Stimulated activated naive CD4-positive, alpha-beta T cell (primary cell): ENCODE measurements at regions not wholly inside any gene's neighbourhood (a gene's known extent, or its start where the extent isn't known, plus 50 kb on each side); places are given as distances from the start of the nearest gene placed in this dataset.
"Not testable (repeated sequence)": the region's sequence is repeated elsewhere in the genome, so short reads cannot be mapped to it uniquely, and the experiment has no call there.

Experiments
- DNase-seq, 6 experiments: peaks; one replicate each; lab custom pipeline; 2025; lab: John Stamatoyannopoulos, UW

DNA sequence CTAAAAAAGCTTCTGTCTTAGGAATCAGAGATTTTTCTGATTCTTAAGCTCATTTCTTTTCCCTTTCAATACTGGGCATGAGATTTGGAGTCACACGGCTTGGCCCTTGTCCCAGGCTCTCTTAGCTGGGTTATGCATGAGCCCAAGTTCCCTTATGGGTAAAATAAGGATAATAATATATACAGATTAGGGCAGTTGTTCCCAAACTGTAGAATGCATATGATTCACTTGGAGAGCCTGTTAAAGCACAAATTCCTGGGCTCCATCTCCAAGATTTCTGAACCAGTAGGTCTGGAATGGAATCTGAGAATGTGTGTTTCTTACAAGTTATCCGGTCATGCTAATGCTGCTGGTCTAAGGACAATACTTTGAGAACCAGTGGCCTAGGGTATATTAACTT is 154.0 kb downstream of the REEP3 start:
- DNase-seq = no peak

GRCh38 chr10:63677001-63677400 is 155.8 kb downstream of the REEP3 start:
- no peak for DNase-seq

- DNase-seq = not testable (repeated sequence)
These were observed 159.3 kb downstream of the REEP3 start for GRCh38 chr10:63680545-63680944.

DNA sequence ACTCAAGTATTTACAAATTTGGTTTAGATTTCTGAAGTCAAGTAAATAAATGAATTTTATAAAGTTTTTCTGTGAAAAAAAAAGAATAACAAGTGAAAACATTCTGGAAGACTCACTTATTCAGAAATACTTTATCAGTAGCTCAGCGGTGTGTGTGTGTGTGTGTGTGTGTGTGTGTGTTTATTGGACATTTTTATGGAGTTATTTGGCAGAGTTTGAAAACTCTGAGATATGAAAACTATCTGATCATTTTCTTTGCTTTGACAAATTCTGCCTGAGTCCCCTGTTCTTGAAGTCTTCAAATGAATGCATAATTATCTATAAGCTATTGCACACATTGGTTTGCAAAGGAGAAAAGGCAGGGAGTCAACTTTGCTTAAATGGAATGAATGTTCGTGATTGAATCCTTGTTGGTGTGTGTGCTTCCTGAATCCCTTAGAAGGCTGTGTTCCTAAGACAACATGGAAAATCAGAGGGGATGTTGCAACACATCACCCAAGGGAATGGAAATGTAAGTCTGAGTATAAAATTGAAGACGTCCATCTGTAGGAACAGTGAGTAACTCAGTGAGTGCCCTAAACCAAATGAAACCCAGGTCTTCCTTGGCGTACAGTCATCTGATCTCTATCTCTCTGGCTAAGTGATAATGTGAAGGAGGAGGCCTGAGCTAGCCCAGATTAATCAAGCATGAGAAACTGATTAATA is 160.9 kb downstream of the REEP3 start:
- no peak for DNase-seq

DNA sequence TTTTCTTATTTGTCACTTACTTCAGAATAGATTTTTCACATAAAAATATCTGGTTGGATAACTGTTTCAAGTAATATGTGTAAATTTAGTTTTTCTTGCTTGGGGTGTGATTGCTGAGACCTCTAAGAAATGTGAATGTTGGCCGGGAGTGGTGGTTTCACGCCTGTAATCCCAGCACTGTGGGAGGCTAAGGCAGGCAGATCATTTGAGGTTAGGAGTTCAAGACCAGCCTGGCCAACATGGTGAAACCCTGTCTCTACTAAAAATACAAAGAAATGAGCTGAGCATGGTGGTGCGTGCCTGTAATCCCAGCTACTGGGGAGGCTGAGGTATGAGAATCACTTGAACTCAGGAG is 161.5 kb downstream of the REEP3 start:
- DNase-seq = not testable (repeated sequence)

- no peak for DNase-seq
These were observed 162.0 kb downstream of the REEP3 start for GRCh38 chr10:63683223-63683622.

- no peak for DNase-seq
These were observed 162.5 kb downstream of the REEP3 start for GRCh38 chr10:63683686-63684085.

- no peak for DNase-seq
These were observed 163.2 kb downstream of the REEP3 start for GRCh38 chr10:63684257-63684936.

DNA sequence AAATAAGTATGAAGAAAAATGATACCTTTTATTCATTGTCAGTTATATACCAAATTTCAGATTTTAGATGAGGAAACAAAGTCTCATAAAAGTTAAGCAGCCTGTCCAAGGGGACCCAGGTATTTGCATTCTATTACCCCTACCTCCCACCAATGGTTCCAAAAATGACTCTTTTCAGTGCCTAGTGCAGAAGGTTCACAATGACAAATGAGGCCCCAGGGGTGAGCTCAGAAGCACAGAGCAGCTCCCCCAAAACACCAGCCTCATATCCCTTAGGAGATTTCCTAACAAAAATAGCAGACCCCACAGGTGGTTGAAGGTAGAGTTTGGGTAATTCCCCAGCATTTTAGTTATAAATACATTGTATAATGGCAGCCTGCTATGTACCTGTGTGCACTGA is 168.6 kb downstream of the REEP3 start:
- no peak for DNase-seq

DNA sequence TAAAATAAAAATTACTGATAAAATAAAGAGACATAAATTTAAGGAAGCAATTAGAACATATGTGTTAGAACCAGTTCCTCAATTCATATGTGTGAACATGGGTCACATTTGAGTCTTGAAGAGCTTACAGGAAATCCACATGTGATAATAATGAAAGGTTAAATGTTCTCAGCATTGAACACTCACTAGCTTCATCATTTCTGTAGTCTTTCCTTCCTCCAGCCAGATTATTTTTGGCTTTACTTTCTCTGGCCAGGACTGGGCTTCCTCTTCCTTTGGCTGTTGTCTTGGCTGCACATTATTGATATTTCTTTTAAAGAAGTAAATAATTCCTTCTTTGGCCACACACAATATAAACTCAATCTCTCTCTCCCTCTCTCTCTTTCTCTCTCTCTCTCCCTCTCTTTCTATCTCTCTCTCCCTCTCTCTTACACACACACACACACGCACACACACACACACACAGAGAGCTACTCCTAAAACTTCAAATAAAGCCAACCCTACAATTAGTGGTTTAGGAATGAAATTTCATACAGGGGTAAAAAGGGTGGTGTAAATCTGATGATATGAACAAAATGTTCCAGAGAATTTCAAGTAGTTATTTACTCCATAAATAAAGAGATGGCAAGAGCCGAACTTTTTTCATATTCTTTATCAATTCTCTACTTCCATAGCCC is 171.2 kb downstream of the REEP3 start:
- no peak for DNase-seq

DNA sequence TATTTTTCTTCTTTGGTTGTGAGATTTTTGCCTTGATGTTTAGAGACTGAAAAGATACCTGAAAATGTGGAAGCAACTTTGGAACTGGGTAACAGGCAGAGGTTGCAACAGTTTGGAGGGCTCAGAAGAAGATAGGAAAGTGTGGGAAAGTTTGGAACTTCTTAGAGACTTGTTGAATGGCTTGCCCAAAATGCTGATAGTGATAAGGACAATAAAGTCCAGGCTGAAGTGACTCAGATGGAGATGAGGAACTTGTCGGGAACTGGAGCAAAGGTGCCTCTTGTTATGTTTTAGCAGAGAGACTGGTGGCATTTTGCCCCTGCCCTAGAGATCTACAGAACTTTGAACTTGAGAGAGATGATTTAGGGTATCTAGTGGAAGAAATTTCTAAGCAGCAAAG is 171.8 kb downstream of the REEP3 start:
- DNase-seq = not testable (repeated sequence)

DNA sequence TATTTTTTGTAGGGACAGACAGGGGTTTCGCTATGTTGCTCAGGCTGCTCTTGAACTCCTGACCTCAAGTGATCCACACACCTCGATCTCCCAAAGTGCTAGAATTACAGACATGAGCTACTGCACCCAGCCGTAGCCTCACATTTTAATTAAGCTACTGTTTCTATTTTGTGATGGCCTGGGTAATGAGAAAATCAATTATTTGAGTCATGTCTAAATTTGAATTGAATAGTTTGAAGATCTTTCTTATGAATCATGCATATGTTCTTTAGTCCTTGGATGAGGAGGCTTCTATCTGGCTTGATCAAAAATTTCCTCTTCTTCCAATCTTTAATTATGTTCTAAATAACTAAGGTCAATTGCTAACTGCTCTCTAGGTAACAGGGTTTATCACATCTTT is 175.0 kb downstream of the REEP3 start:
- DNase-seq = no peak

DNA sequence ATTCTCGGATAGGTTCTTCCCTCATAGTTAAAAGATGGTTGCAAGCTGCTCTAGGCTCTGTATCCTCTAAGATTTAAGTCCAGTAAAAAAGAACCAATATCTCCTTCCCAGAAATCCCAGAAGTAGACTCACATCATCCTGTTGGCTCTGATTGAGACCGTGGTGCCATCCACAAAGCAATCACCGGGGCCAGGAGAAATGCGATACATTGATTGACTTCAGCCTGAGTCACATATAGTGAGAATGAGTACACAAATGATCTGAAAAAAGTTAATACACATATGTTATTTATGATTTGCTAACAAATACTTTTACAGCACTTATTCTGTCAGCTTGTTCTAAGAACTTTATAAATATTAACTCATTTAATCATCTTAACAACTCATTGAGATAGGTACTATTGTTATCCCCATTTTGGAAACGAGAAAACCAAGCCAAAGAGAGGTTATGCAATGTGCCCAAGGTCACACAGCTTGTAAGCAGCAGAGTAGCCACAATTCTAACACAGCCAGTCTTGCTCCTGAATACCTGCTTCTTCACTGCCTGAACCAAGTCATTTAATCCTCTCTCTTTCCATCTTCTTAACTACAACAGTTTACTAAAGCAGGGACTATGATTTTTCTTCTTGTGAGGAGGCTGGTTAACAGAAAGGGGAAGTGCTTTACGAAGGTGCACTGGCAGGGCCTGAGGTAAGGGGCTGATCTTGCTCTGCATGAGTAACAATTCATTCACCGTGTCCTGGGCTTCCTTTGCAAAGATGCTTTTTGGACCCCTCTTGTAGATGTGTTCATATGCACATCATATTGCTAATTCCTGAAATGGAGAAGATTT is 177.0 kb downstream of the REEP3 start:
- no peak for DNase-seq

GRCh38 chr10:63698787-63699150 is 177.6 kb downstream of the REEP3 start:
- DNase-seq = no peak

DNA sequence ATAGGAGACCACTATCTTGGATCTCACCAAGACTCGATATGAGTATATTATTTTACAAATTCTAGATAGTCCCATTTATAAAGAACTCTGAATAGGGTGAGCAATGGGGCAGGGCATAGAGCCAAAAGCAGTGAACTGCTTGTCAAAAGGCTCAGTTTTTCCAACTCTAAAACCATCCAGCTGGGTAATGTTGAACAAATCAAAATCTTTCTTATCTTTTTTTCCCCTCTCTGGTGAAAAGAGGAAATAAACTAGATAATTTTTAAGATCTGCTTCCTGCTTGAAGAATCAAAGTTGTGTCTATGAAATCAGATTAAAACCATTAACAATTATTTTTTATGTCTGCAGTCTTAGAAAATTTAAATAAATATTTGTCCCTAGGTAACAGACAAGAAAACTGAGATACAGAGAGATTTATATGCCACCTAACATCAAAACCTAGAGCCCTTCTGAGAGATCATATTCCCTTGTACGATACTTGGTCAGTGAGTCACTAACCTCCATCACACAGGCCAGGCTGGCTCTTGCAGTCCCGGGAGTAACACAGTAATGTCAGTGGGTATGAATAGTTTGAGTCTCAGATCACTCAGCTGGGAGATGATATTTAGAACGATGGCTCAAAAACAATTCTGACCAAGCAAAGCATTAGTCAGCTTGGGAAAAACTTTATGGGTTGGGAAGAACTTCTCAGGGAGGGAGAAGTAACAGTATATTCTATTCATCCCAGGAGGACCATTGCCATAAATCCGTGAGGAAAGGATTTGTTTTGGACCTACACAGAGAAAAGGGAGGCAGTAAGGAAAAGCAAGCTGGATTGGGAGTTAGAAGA is 178.8 kb downstream of the REEP3 start:
- DNase-seq = no peak

- DNase-seq = no peak
These were observed 179.5 kb downstream of the REEP3 start for GRCh38 chr10:63700631-63701156.

GRCh38 chr10:63702092-63702491 is 180.9 kb downstream of the REEP3 start:
- no peak for DNase-seq

DNA sequence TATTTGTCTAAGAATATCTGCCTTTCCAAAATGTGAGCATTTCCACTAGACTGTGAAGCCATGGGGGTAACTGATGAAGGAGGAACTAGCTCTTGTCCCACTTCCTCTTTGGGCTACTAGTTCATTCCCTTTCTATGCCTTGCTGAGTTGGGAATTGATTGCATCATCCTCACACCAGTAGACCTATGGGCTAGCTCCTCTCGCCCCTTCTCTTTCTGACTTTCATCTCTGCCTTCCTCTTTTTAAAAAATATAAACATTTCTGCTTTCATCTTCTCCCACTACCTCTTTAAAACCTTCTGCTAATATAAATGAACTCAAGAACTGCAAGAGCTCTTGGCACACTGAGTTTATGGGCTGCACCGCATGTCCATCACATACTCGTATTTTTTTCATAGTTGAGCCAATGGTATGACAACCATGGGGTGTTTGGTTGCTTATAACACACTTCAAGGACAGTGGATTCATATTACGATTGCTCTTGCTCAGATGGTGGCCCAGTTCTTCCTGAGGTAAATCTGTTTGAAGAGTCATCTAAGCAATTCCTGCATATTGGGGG is 182.0 kb downstream of the REEP3 start:
- DNase-seq = no peak

GRCh38 chr10:63703740-63704345 is 182.6 kb downstream of the REEP3 start:
- no peak for DNase-seq

DNA sequence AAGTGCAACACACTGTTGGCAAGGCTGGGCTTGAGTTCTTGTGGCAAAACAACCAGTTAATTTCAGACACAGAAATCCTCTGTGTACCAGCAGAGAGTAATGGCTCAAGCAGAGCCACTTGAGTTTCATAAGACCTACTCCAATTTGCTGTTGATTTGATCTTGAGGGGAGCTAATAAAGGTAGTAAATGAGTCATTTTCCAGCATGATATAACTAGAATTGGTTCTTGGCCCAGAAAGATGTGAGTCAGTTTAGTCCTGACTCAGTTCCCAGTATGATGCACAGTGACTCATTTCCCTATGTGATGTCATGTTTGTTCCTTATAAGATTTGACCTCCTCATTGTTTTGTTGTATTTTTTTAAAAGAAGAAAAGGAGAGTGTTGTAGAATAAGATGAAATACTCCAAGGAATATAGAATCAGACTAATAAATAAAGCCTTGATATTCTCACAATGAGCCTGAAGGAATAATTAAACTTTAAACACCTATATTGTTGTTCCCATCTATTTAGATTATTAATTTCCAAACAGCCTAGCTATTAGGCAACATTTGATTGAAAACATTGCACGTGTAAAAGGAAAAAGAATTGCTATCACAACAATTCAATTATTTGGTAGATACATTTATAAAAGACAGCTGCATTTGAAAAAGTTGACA is 186.2 kb downstream of the REEP3 start:
- no peak for DNase-seq
